ENCODE measurements at regions not wholly inside any gene's neighbourhood (a gene's known extent, or its start where the extent isn't known, plus 50 kb on each side); places are given as distances from the start of the nearest gene placed in this dataset.
"Not testable (repeated sequence)": the region's sequence is repeated elsewhere in the genome, so short reads cannot be mapped to it uniquely, and the experiment has no call there.

- no peak for DNase-seq (ENCODE audit: low read depth in 2 of 2)
Observed at GRCh38 chr3:110608566-110608965, 463.1 kb upstream of the NECTIN3 start.

- no peak for DNase-seq (ENCODE audit: low read depth in 2 of 2)
Observed at GRCh38 chr3:110612045-110612444, 459.6 kb upstream of the NECTIN3 start.

GRCh38 chr3:110614186-110614585 lies 457.4 kb upstream of the NECTIN3 start:
- no peak for DNase-seq (ENCODE audit: low read depth in 2 of 2)

- no peak for DNase-seq (ENCODE audit: low read depth in 2 of 2)
Observed at GRCh38 chr3:110615454-110615853, 456.2 kb upstream of the NECTIN3 start.

- no peak for DNase-seq (ENCODE audit: low read depth in 2 of 2)
Observed at GRCh38 chr3:110618512-110619226, 452.9 kb upstream of the NECTIN3 start.

GRCh38 chr3:110620118-110620517 lies 451.5 kb upstream of the NECTIN3 start:
- DNase-seq (ENCODE audit: low read depth in 2 of 2), result no peak

- no peak for DNase-seq (ENCODE audit: low read depth in 2 of 2)
Observed at GRCh38 chr3:110623571-110623970, 448.0 kb upstream of the NECTIN3 start.

- no peak for DNase-seq (ENCODE audit: low read depth in 2 of 2)
Observed at GRCh38 chr3:110624576-110624975, 447.0 kb upstream of the NECTIN3 start.

GRCh38 chr3:110625201-110625747 lies 446.3 kb upstream of the NECTIN3 start:
- DNase-seq (ENCODE audit: low read depth in 2 of 2), result no peak

- DNase-seq (ENCODE audit: low read depth in 2 of 2), result not testable (repeated sequence)
Observed at GRCh38 chr3:110626652-110627111, 444.9 kb upstream of the NECTIN3 start.

- DNase-seq (ENCODE audit: low read depth in 2 of 2), result no peak
Observed at GRCh38 chr3:110628650-110629301, 442.8 kb upstream of the NECTIN3 start.

- no peak for DNase-seq (ENCODE audit: low read depth in 2 of 2)
Observed at GRCh38 chr3:110629917-110630316, 441.7 kb upstream of the NECTIN3 start.

- DNase-seq (ENCODE audit: low read depth in 2 of 2), result no peak
Observed at GRCh38 chr3:110644203-110644602, 427.4 kb upstream of the NECTIN3 start.

- no peak for DNase-seq (ENCODE audit: low read depth in 2 of 2)
Observed at GRCh38 chr3:110646055-110646454, 425.6 kb upstream of the NECTIN3 start.

- DNase-seq (ENCODE audit: low read depth in 2 of 2), result no peak
Observed at GRCh38 chr3:110646496-110646895, 425.1 kb upstream of the NECTIN3 start.

GRCh38 chr3:110647586-110647985 lies 424.0 kb upstream of the NECTIN3 start:
- no peak for DNase-seq (ENCODE audit: low read depth in 2 of 2)

- DNase-seq (ENCODE audit: low read depth in 2 of 2), result no peak
Observed at GRCh38 chr3:110650741-110651140, 420.9 kb upstream of the NECTIN3 start.

- DNase-seq (ENCODE audit: low read depth in 2 of 2), result no peak
Observed at GRCh38 chr3:110654843-110655502, 416.6 kb upstream of the NECTIN3 start.

- DNase-seq (ENCODE audit: low read depth in 2 of 2), result no peak
Observed at GRCh38 chr3:110656394-110657025, 415.1 kb upstream of the NECTIN3 start.

GRCh38 chr3:110664148-110664547 lies 407.5 kb upstream of the NECTIN3 start:
- DNase-seq (ENCODE audit: low read depth in 2 of 2), result no peak

GRCh38 chr3:110666495-110666894 lies 405.1 kb upstream of the NECTIN3 start:
- DNase-seq (ENCODE audit: low read depth in 2 of 2), result no peak

GRCh38 chr3:110667216-110667615 lies 404.4 kb upstream of the NECTIN3 start:
- no peak for DNase-seq (ENCODE audit: low read depth in 2 of 2)
